ENCODE measurements at regions not wholly inside any gene's neighbourhood (a gene's known extent, or its start where the extent isn't known, plus 50 kb on each side); places are given as distances from the start of the nearest gene placed in this dataset.

- no peaks in the 10 kb centered on the region for H3K27me3 Mint-ChIP-seq
- intact Hi-C loops (cut with micrococcal nuclease) = no loop called here
- no peaks in the 10 kb centered on the region for H3K36me3 Mint-ChIP-seq (ENCODE audit: low read depth)
- no peak for TF ChIP-seq CTCF (IDR thresholded peaks at IDR 0.05)
- H3K27ac Mint-ChIP-seq = no peak overlapping the region
- CTCF ChIA-PET = no interaction called here
- POLR2A ChIA-PET = no interaction called here
- no peak for ATAC-seq
- peaks cover 5% of the 10 kb centered on the region for H3K9me3 Mint-ChIP-seq
- DNase-seq = no peak
- H3K4me3 Mint-ChIP-seq = no peak overlapping the region
- no peaks in the 10 kb centered on the region for H3K4me1 Mint-ChIP-seq (ENCODE audit: low read depth)
Measured at GRCh38 chr12:77591959-77592743, 238.5 kb upstream of the NAV3 start.

- H3K27ac Mint-ChIP-seq = no peak overlapping the region
- no peaks in the 10 kb centered on the region for H3K27me3 Mint-ChIP-seq
- POLR2A ChIA-PET = no interaction called here
- no peak overlapping the region for H3K4me3 Mint-ChIP-seq
- intact Hi-C loops (cut with micrococcal nuclease) = no loop called here
- ATAC-seq = no peak
- CTCF ChIA-PET = no interaction called here
- H3K4me1 Mint-ChIP-seq (ENCODE audit: low read depth) = no peaks in the 10 kb centered on the region
- TF ChIP-seq CTCF (IDR thresholded peaks at IDR 0.05) = no peak
- peaks cover 7% of the 10 kb centered on the region for H3K9me3 Mint-ChIP-seq
- DNase-seq = no peak
- H3K36me3 Mint-ChIP-seq (ENCODE audit: low read depth) = no peaks in the 10 kb centered on the region
Measured at GRCh38 chr12:77590306-77590705, 240.4 kb upstream of the NAV3 start.

GRCh38 chr12:77584860-77585259 lies 245.8 kb upstream of the NAV3 start:
- CTCF ChIA-PET = no interaction called here
- POLR2A ChIA-PET = no interaction called here
- no peaks in the 10 kb centered on the region for H3K4me1 Mint-ChIP-seq (ENCODE audit: low read depth)
- no peak overlapping the region for H3K27ac Mint-ChIP-seq
- no peak for ATAC-seq
- no peaks in the 10 kb centered on the region for H3K36me3 Mint-ChIP-seq (ENCODE audit: low read depth)
- no peak for TF ChIP-seq CTCF (IDR thresholded peaks at IDR 0.05)
- no peaks in the 10 kb centered on the region for H3K27me3 Mint-ChIP-seq
- intact Hi-C loops (cut with micrococcal nuclease) = no loop called here
- no peak for DNase-seq
- H3K4me3 Mint-ChIP-seq = no peak overlapping the region
- H3K9me3 Mint-ChIP-seq = peaks cover 5% of the 10 kb centered on the region

- no peak overlapping the region for H3K4me3 Mint-ChIP-seq
- ATAC-seq (no peak), DNase-seq (no peak)
- no peak overlapping the region for H3K27ac Mint-ChIP-seq
- H3K9me3 Mint-ChIP-seq = no peaks in the 10 kb centered on the region
- no peaks in the 10 kb centered on the region for H3K4me1 Mint-ChIP-seq (ENCODE audit: low read depth)
- H3K27me3 Mint-ChIP-seq = no peaks in the 10 kb centered on the region
- no peak for TF ChIP-seq CTCF (IDR thresholded peaks at IDR 0.05)
- ChIA-PET CTCF (no interaction called here), POLR2A (no interaction called here)
- intact Hi-C loops (cut with micrococcal nuclease) = no loop called here
- H3K36me3 Mint-ChIP-seq (ENCODE audit: low read depth) = no peaks in the 10 kb centered on the region
Measured at GRCh38 chr12:77578466-77579220, 252.1 kb upstream of the NAV3 start.

GRCh38 chr12:77577791-77578190 lies 252.9 kb upstream of the NAV3 start:
- intact Hi-C loops (cut with micrococcal nuclease) = no loop called here
- no peak for TF ChIP-seq CTCF (IDR thresholded peaks at IDR 0.05)
- Mint-ChIP-seq H3K9me3 (no peaks in the 10 kb centered on the region), H3K27me3 (no peaks in the 10 kb centered on the region), H3K4me3 (no peak overlapping the region), H3K36me3 (ENCODE audit: low read depth) (no peaks in the 10 kb centered on the region), H3K27ac (no peak overlapping the region), H3K4me1 (ENCODE audit: low read depth) (no peaks in the 10 kb centered on the region)
- POLR2A ChIA-PET = no interaction called here
- CTCF ChIA-PET = no interaction called here
- no peak for ATAC-seq
- DNase-seq = no peak
